ENCODE measurements at regions not wholly inside any gene's neighbourhood (a gene's known extent, or its start where the extent isn't known, plus 50 kb on each side); places are given as distances from the start of the nearest gene placed in this dataset.
A peak's percentile ranks its signal among the peaks of the same experiment; 100 is the strongest.

GRCh38 chrX:67780694-67781109 is 236.9 kb downstream of the AR start:
- peak; percentile 98 for DNase-seq (ENCODE audit: low read depth)

DNA sequence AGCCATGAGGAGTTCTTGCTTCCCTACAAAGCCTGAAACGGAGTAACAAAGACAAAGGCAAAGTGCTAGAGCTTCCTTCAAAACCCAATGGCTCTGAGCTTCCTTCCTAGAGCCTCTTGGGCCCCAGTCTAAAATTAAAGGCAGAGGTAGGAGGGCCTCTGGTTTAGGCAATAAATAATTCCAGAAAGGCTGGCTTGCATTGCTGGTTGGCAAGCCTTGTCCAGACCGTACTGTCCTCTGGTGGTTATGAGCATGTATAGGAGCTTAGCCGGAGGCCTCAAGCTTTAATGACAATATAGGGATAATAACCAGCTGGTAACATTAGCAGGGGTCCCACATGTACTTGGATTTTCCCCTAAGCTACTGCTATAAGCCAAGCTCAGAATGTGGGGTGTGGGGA is 237.3 kb downstream of the AR start:
- DNase-seq (ENCODE audit: low read depth) = no peak

DNA sequence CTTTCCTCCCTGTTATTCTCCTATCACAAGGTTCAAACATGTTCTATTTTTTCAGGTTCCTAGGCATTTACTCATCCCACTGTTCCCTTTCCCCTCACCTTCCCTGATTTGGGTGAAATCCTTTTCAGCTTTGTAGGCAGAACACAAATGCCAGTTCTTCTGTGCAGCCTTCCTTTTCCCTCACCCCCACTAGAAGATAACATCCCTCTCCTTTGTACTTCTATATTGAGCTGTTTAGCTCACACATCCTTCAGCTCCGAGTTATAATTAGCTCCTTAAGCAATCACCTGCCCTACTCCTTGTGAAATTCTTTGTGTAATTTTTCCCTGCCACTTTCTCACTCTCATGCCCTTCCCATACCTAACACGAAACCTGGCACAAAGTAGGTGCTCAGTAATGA is 240.9 kb downstream of the AR start:
- no peak for DNase-seq (ENCODE audit: low read depth)

DNA sequence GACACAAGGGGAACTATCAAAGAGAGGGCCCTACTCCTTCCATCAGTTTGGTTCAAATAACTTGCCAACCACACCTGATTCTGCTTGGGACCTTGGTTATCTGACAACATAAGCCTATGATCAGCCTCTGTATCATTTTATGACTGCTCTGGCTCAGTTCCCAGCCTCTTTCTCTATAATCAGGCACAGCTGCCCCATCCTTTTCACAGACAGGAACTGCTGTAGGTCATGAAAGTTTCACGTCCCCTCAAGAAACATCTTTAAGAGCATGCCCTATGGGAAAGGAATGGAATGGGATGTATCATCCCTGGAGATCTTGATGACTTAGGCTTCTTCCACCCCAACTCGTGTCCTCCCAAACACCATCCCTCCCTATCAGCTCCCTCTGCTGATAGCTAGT is 243.4 kb downstream of the AR start:
- DNase-seq (ENCODE audit: low read depth) = peak; percentile 81

DNA sequence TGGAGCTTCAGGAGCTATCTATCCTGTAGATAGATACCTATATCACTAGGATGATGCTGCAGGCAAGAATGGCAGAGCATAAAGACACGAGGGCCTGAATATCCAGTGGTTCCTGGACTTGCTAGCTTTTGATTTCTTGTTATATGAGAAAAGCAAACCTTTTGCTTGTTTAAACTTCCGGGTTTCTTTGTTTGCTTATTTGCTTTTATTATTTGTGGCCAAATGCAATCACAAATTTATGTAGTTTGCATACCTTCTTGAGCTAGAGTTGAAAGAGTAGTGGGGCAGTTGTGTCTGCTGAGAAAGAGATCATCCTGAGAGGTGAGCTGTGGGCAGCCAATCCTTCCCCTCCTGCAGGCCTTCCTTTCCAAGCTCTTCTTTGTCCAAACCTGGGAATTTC is 245.7 kb downstream of the AR start:
- no peak for DNase-seq (ENCODE audit: low read depth)

All from EH (cell line).